ENCODE measurements at regions not wholly inside any gene's neighbourhood (a gene's known extent, or its start where the extent isn't known, plus 50 kb on each side); places are given as distances from the start of the nearest gene placed in this dataset.
"Not testable (repeated sequence)": the region's sequence is repeated elsewhere in the genome, so short reads cannot be mapped to it uniquely, and the experiment has no call there.

- not testable (repeated sequence) for DNase-seq (ENCODE audit: low read depth)
These were observed 877.9 kb upstream of the CDH18 start for GRCh38 chr5:20865892-20866291.

GRCh38 chr5:20833081-20833627 is 845.2 kb upstream of the CDH18 start:
- TF ChIP-seq CTCF (IDR thresholded peaks at IDR 0.05; ENCODE audit: control insufficient read depth, insufficient read depth, low read depth, low read length, missing control alignments), result no peak
- no peak for DNase-seq (ENCODE audit: low read depth)
- H3K4me3 ChIP-seq (ENCODE audit: control insufficient read depth, low read depth, low read length), result no peak overlapping the region

More at GRCh38 chr5:20865892-20866291, 877.9 kb upstream of the CDH18 start:
- not testable (repeated sequence) for H3K4me3 ChIP-seq (ENCODE audit: control insufficient read depth, low read depth, low read length)

- no peak for DNase-seq (ENCODE audit: low read depth)
These were observed 844.4 kb upstream of the CDH18 start for GRCh38 chr5:20832204-20833080.

GRCh38 chr5:20825951-20826350 is 838.0 kb upstream of the CDH18 start:
- not testable (repeated sequence) for DNase-seq (ENCODE audit: low read depth); H3K4me3 ChIP-seq (ENCODE audit: control insufficient read depth, low read depth, low read length)

More at GRCh38 chr5:20832204-20833080, 844.4 kb upstream of the CDH18 start:
- no peak overlapping the region for H3K4me3 ChIP-seq (ENCODE audit: control insufficient read depth, low read depth, low read length)
- TF ChIP-seq CTCF (IDR thresholded peaks at IDR 0.05; ENCODE audit: control insufficient read depth, insufficient read depth, low read depth, low read length, missing control alignments), result no peak

GRCh38 chr5:20797216-20797615 is 809.2 kb upstream of the CDH18 start:
- DNase-seq (ENCODE audit: low read depth); H3K4me3 ChIP-seq (ENCODE audit: control insufficient read depth, low read depth, low read length): not testable (repeated sequence)

GRCh38 chr5:20784755-20785154 is 796.8 kb upstream of the CDH18 start:
- H3K4me3 ChIP-seq (ENCODE audit: control insufficient read depth, low read depth, low read length); DNase-seq (ENCODE audit: low read depth): not testable (repeated sequence)

- not testable (repeated sequence) for DNase-seq (ENCODE audit: low read depth)
These were observed 795.5 kb upstream of the CDH18 start for GRCh38 chr5:20783484-20783883.

GRCh38 chr5:20771338-20771737 is 783.3 kb upstream of the CDH18 start:
- not testable (repeated sequence) for H3K4me3 ChIP-seq (ENCODE audit: control insufficient read depth, low read depth, low read length); DNase-seq (ENCODE audit: low read depth)

More at GRCh38 chr5:20783484-20783883, 795.5 kb upstream of the CDH18 start:
- H3K4me3 ChIP-seq (ENCODE audit: control insufficient read depth, low read depth, low read length), result not testable (repeated sequence)

- not testable (repeated sequence) for DNase-seq (ENCODE audit: low read depth); H3K4me3 ChIP-seq (ENCODE audit: control insufficient read depth, low read depth, low read length)
These were observed 777.1 kb upstream of the CDH18 start for GRCh38 chr5:20765074-20765473.

GRCh38 chr5:20759459-20759858 is 771.5 kb upstream of the CDH18 start:
- H3K4me3 ChIP-seq (ENCODE audit: control insufficient read depth, low read depth, low read length); DNase-seq (ENCODE audit: low read depth): not testable (repeated sequence)

GRCh38 chr5:20752179-20752578 is 764.2 kb upstream of the CDH18 start:
- DNase-seq (ENCODE audit: low read depth); H3K4me3 ChIP-seq (ENCODE audit: control insufficient read depth, low read depth, low read length): not testable (repeated sequence)

GRCh38 chr5:20735715-20736114 is 747.7 kb upstream of the CDH18 start:
- not testable (repeated sequence) for H3K4me3 ChIP-seq (ENCODE audit: control insufficient read depth, low read depth, low read length); DNase-seq (ENCODE audit: low read depth)

GRCh38 chr5:20732223-20732622 is 744.2 kb upstream of the CDH18 start:
- not testable (repeated sequence) for DNase-seq (ENCODE audit: low read depth)

GRCh38 chr5:20721286-20721685 is 733.3 kb upstream of the CDH18 start:
- not testable (repeated sequence) for H3K4me3 ChIP-seq (ENCODE audit: control insufficient read depth, low read depth, low read length); DNase-seq (ENCODE audit: low read depth)

More at GRCh38 chr5:20732223-20732622, 744.2 kb upstream of the CDH18 start:
- H3K4me3 ChIP-seq (ENCODE audit: control insufficient read depth, low read depth, low read length), result not testable (repeated sequence)

- H3K4me3 ChIP-seq (ENCODE audit: control insufficient read depth, low read depth, low read length); DNase-seq (ENCODE audit: low read depth): not testable (repeated sequence)
These were observed 723.6 kb upstream of the CDH18 start for GRCh38 chr5:20711520-20712155.

GRCh38 chr5:20707634-20708033 is 719.6 kb upstream of the CDH18 start:
- not testable (repeated sequence) for H3K4me3 ChIP-seq (ENCODE audit: control insufficient read depth, low read depth, low read length); DNase-seq (ENCODE audit: low read depth)
